ENCODE measurements at regions not wholly inside any gene's neighbourhood (a gene's known extent, or its start where the extent isn't known, plus 50 kb on each side); places are given as distances from the start of the nearest gene placed in this dataset.

DNA sequence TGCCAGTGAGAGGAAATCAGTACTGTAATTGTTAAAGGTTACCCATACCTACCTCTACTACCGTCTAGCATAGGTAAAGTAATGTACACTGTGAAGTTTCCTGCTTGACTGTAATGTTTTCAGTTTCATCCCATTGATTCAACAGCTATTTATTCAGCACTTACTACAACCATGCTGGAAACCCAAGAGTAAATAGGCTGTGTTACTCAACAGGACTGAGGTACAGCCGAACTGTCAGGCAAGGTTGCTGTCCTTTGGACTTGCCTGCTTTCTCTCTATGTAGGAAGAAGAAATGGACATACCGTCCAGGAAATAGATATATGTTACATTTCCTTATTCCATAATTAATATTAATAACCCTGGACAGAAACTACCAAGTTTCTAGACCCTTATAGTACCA lies 265.5 kb downstream of the NR2F2 start:
- Histone ChIP-seq H3K56ac (ENCODE audit: extremely low read depth, insufficient read depth, low read length) (no peak overlapping the region), H4K8ac (ENCODE audit: low read depth in 2 of 2, low read length in 2 of 2) (no peak overlapping the region), H4K5ac (ENCODE audit: low read depth, low read length) (no peak overlapping the region), H4K91ac (ENCODE audit: insufficient read depth, low read depth, low read length) (no peak overlapping the region), H2AK9ac (replicated peaks; ENCODE audit: low read depth, low read length, poor library complexity) (no peak overlapping the region), H3K36me3 (ENCODE audit: control insufficient read depth, insufficient read depth, low read length) (no peaks in the 10 kb centered on the region), H3K4me3 (ENCODE audit: insufficient read depth, low read depth, low read length) (no peak overlapping the region), H3K23ac (ENCODE audit: low read depth, low read length) (no peak overlapping the region), H3K9me1 (ENCODE audit: insufficient read depth, low read length) (no peaks in the 10 kb centered on the region), H3K9ac (ENCODE audit: low read depth, low read length) (no peak overlapping the region), H2BK20ac (ENCODE audit: low read depth, low read length) (no peak overlapping the region), H3K79me1 (ENCODE audit: low read depth in 1 of 2, low read length in 2 of 2) (no peaks in the 10 kb centered on the region), H2BK15ac (ENCODE audit: low read depth, low read length) (no peak overlapping the region), H2AFZ (replicated peaks; ENCODE audit: low read length, poor library complexity) (no peak overlapping the region), H4K20me1 (ENCODE audit: insufficient read depth, low read length) (no peaks in the 10 kb centered on the region), H3K9me3 (ENCODE audit: control insufficient read depth, insufficient read depth, low read length) (no peaks in the 10 kb centered on the region), H3K4me1 (ENCODE audit: control insufficient read depth, insufficient read depth, low read length) (no peaks in the 10 kb centered on the region), H3K4ac (ENCODE audit: low read depth, low read length) (no peak overlapping the region), H3K18ac (ENCODE audit: low read depth, low read length) (no peak overlapping the region), H2BK5ac (ENCODE audit: low read depth, low read length, poor library complexity, severe bottlenecking) (no peak overlapping the region), H2BK120ac (ENCODE audit: low read depth, low read length) (no peak overlapping the region), H3K27ac (ENCODE audit: insufficient read depth, low read length) (no peak overlapping the region), H3K27me3 (ENCODE audit: control insufficient read depth, insufficient read depth, low read length) (no peaks in the 10 kb centered on the region), H2AK5ac (ENCODE audit: low read depth, low read length) (no peak overlapping the region), H3K14ac (replicated peaks; ENCODE audit: low read depth, low read length) (no peak overlapping the region), H3K4me2 (ENCODE audit: low read depth, low read length) (no peak overlapping the region)
- ChIA-PET POLR2A (ENCODE audit: unreplicated experiment) (no interaction called here), CTCF (no interaction called here)
- intact Hi-C loops (cut with micrococcal nuclease): no loop called here
- TF ChIP-seq MAFK (IDR thresholded peaks at IDR 0.05; ENCODE audit: low read depth, low read length) (no peak), RFX5 (IDR thresholded peaks at IDR 0.05; ENCODE audit: low read depth, low read length) (no peak), BHLHE40 (IDR thresholded peaks at IDR 0.05; ENCODE audit: low read depth, low read length) (no peak), FOS (IDR thresholded peaks at IDR 0.05; ENCODE audit: low read depth, low read length) (no peak), NFE2L2 (IDR thresholded peaks at IDR 0.05; ENCODE audit: low read depth, low read length) (no peak), RCOR1 (IDR thresholded peaks at IDR 0.05; ENCODE audit: insufficient replicate concordance, low read length) (no peak), POLR2A (IDR thresholded peaks at IDR 0.05; ENCODE audit: low read depth, low read length) (no peak), MAZ (IDR thresholded peaks at IDR 0.05; ENCODE audit: borderline replicate concordance, low read depth, low read length) (no peak), MXI1 (IDR thresholded peaks at IDR 0.05; ENCODE audit: borderline replicate concordance, low read depth, low read length) (no peak), SMC3 (IDR thresholded peaks at IDR 0.05; ENCODE audit: low read depth, low read length) (no peak), RAD21 (IDR thresholded peaks at IDR 0.05; ENCODE audit: low read length) (no peak), CEBPB (IDR thresholded peaks at IDR 0.05; ENCODE audit: low read depth, low read length) (no peak), CHD1 (IDR thresholded peaks at IDR 0.05; ENCODE audit: low read depth, low read length) (no peak)
- TF ChIP-seq, protein P1, sequence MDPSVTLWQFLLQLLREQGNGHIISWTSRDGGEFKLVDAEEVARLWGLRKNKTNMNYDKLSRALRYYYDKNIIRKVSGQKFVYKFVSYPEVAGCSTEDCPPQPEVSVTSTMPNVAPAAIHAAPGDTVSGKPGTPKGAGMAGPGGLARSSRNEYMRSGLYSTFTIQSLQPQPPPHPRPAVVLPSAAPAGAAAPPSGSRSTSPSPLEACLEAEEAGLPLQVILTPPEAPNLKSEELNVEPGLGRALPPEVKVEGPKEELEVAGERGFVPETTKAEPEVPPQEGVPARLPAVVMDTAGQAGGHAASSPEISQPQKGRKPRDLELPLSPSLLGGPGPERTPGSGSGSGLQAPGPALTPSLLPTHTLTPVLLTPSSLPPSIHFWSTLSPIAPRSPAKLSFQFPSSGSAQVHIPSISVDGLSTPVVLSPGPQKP (IDR thresholded peaks at IDR 0.05; ENCODE audit: borderline replicate concordance, low read depth, low read length): no peak
- TF ChIP-seq, protein P2, sequence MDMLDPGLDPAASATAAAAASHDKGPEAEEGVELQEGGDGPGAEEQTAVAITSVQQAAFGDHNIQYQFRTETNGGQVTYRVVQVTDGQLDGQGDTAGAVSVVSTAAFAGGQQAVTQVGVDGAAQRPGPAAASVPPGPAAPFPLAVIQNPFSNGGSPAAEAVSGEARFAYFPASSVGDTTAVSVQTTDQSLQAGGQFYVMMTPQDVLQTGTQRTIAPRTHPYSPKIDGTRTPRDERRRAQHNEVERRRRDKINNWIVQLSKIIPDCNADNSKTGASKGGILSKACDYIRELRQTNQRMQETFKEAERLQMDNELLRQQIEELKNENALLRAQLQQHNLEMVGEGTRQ (IDR thresholded peaks at IDR 0.05; ENCODE audit: low read depth, low read length): no peak
- no CpG with 5 or more reads among the region's 3 CpGs for WGBS, 2 experiments (ENCODE audit: extremely low coverage in 2 of 2, insufficient read length in 1 of 2)
- dilution Hi-C loops (cut with HindIII; ENCODE audit: low sequenced_read_pairs, unreplicated experiment): no loop called here
- no peak for DNase-seq
- in situ Hi-C loops (cut with MboI; ENCODE audit: low sequenced_read_pairs): no loop called here
- no peak for ATAC-seq (ENCODE audit: low read depth)
- no TSS peak for BruUV-seq (replicated peaks)

Measured in IMR-90 (cell line).